Right cardiac atrium (tissue), 5 donors: ENCODE measurements at regions not wholly inside any gene's neighbourhood (a gene's known extent, or its start where the extent isn't known, plus 50 kb on each side); places are given as distances from the start of the nearest gene placed in this dataset.
"Not testable (repeated sequence)": the region's sequence is repeated elsewhere in the genome, so short reads cannot be mapped to it uniquely, and the experiment has no call there.

ENCODE experiments used
- ATAC-seq, 2 donors: fragments of 200-7000 bp; cut with Tn5 transposase; one replicate each; pipeline versions ENCODE4 v1.8.0 to v1.9.1; 2020; ENCODE audit warnings: moderate library complexity in 2 of 2, mild to moderate bottlenecking in 1 of 2
- DNase-seq, 3 donors: peaks; one replicate each; pipeline ENCODE4 v3.0.0-alpha.2; 2020
- H3K27ac ChIP-seq: one replicate; pipeline ENCODE4 v1.5.1; 2013; ENCODE audit warnings: mild to moderate bottlenecking, low read length, control low read depth, moderate library complexity
- H3K27me3 ChIP-seq: one replicate; pipeline ENCODE4 v1.6.1; 2013; ENCODE audit not compliant: control insufficient read depth, insufficient read depth
- H3K4me1 ChIP-seq: one replicate; pipeline ENCODE4 v1.6.1; 2013; ENCODE audit warnings: low read length; ENCODE audit not compliant: control insufficient read depth, insufficient read depth
- H3K4me3 ChIP-seq: one replicate; pipeline ENCODE4 v1.5.1; 2013; ENCODE audit warnings: low read length, control low read depth
- H3K9me3 ChIP-seq: one replicate; pipeline ENCODE4 v1.6.1; 2013; ENCODE audit warnings: low read length; ENCODE audit not compliant: control insufficient read depth
- WGBS: extraction: QIAGEN DNeasy Blood & Tissue Kit; methylation state at CpG from one replicate; pipeline ENCODE4 v1.1.7; 2013; 5-methylcytosine and 5-hydroxymethylcytosine counted together
- intact Hi-C, 4 donors: fragments of 100-400 bp; cut with DNase I; formaldehyde crosslinking; loops; one replicate each; pipeline versions ENCODE4 v1.11.0 to v1.14.0; 2022 to 2023
- microRNA-seq, 2 donors: library from miRNA; unstranded; fragments of <30 nt; microRNA quantifications; one replicate each; pipeline ENCODE4 v1.2.0, GENCODE V29; 2020 to 2021
- donor health status: healthy with polysubstance abuse.
- donor health status: DM: no; HTN: yes; CAD: no.
- donor health status: DM: no; HTN: no; CAD: no.
- donor health status: DM: no; HTN: yes; CAD: no; lungs with severe emphysema.
- donor health status: DM: yes; HTN: yes; CAD: no.

DNA sequence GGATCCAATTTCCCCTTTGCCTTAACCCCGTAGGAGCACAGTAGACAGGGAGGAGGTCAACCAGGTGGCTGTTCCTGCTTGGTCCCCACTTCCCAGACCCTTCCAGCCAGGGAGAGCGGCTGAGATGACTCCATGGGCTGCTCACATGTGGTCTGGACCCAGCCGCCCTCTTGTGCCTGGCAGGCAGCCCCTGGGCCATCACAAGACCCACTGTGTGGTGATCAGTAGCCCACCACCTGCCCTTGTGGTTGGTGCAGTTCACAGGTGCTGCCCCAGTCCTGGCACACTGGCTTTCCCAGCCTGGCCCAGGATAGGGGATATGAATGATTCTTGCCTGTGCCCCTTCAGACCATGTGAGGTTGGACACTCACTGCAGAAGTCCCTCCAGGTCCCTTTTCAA, 1556.7 kb downstream of the FOXD4L5 start:
- Histone ChIP-seq H3K27ac (no peak overlapping the region), H3K4me3 (no peak overlapping the region), H3K27me3 (no peaks in the 10 kb centered on the region), H3K9me3 (no peaks in the 10 kb centered on the region), H3K4me1 (no peaks in the 10 kb centered on the region)
- no peak for ATAC-seq
- no peak for DNase-seq
- WGBS = 54% methylated on average over 3 of the region's 3 CpGs
- intact Hi-C loops = no loop called here

GRCh38 chr9:63708285-63708684, 1576.7 kb downstream of the FOXD4L5 start:
- H3K4me1 ChIP-seq, ATAC-seq, H3K9me3 ChIP-seq, DNase-seq, H3K27me3 ChIP-seq, H3K4me3 ChIP-seq, H3K27ac ChIP-seq, intact Hi-C loops: not testable (repeated sequence)
- WGBS = 64% methylated on average over 20 of the region's 21 CpGs

DNA sequence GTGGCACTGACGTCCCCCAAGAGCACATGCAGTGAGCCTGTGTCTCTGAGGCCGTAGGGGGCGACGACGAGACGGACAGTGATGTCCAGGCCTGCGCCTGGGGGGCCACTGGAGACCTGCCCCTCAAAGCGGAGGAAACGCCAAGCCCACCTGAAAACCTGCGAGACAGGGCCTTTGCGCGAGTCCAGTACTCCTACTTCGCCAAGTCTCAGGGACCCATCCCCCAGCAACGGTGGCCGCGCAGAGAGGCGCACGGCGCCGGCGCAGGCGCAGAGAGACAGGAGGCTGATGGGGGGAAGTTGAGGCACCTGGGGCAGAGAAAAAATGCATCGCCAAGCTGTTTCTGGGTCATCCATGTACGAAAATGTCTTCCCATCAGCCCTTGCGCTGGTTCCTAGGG, 1580.6 kb downstream of the FOXD4L5 start:
- intact Hi-C loops, DNase-seq, H3K4me3 ChIP-seq, H3K27ac ChIP-seq, H3K9me3 ChIP-seq, ATAC-seq, H3K4me1 ChIP-seq, H3K27me3 ChIP-seq: not testable (repeated sequence)
- 73% methylated on average over 25 of the region's 25 CpGs for WGBS

DNA sequence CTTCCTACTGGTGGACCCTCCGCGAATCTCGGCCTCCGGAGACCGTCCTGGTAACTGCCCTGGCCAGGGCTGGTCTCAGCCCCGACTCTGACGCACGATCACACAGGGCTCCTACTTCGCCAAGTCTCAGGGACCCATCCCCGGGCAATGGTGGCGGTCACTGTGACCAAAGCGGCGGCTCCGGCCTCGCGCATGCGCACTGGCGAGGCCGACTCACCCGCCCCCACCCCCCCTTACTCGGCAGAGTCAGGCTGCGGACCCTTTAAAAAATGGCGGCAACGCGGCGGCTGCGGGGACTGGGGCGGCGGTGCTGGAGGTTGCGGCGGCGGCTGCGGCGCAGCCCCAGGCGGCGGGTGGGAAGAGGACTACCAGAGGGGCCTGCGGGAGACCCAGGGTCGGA, 1581.3 kb downstream of the FOXD4L5 start:
- H3K4me3 ChIP-seq, intact Hi-C loops: not testable (repeated sequence)

DNA sequence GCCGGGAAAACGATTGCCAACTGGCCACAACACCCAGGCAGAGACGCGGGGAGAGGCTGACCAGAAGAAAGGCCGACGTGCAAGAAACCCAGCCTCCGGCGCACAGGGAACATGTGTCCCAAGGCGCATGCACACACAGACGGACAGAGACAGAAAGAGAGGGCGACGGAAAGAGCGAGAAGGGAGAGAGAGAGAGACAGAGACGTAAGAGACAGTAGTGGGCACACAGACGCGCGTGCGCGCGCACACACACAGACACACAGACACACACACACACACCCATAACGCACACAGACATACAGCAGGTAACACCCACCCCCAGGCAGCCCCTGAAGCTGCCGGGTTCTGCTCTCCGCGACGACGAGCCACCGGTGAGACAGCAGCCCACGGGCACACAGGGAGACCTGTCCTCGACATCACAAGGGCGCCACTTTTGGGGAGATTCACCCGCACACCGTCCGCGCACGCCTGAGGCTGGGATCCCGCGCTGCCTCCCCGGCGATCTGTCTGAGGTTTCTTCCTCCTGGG, 1581.8 kb downstream of the FOXD4L5 start:
- H3K4me3 ChIP-seq, H3K27ac ChIP-seq, H3K4me1 ChIP-seq, DNase-seq, intact Hi-C loops, H3K27me3 ChIP-seq, H3K9me3 ChIP-seq, ATAC-seq: not testable (repeated sequence)
- WGBS = 54% methylated on average over 37 of the region's 39 CpGs

More for the DNA sequence above, 1581.3 kb downstream of the FOXD4L5 start:
- ATAC-seq, H3K27me3 ChIP-seq, H3K4me1 ChIP-seq, H3K27ac ChIP-seq, H3K9me3 ChIP-seq: not testable (repeated sequence)
- DNase-seq = peak; percentile 69 to 85 (median 78)
- WGBS = 49% methylated on average over 32 of the region's 38 CpGs

Small RNA genes in the stretch of these regions (microRNA-seq; reads per million reads assigned to microRNA genes)
- 0 reads per million in 2 donors for gene MIR4477B
